NCI-H226 (cell line): ENCODE measurements at regions not wholly inside any gene's neighbourhood (a gene's known extent, or its start where the extent isn't known, plus 50 kb on each side); places are given as distances from the start of the nearest gene placed in this dataset.
"Not testable (repeated sequence)": the region's sequence is repeated elsewhere in the genome, so short reads cannot be mapped to it uniquely, and the experiment has no call there.

Experiments used
- DNase-seq: peaks from one replicate; pipeline ENCODE4 v3.0.0-alpha.2; 2015

- DNase-seq: no peak
Measured at GRCh38 chrX:143935601-143936000, 51.7 kb downstream of the UBE2NL start.

GRCh38 chrX:143940119-143940518 is 56.2 kb downstream of the UBE2NL start:
- no peak for DNase-seq

DNA sequence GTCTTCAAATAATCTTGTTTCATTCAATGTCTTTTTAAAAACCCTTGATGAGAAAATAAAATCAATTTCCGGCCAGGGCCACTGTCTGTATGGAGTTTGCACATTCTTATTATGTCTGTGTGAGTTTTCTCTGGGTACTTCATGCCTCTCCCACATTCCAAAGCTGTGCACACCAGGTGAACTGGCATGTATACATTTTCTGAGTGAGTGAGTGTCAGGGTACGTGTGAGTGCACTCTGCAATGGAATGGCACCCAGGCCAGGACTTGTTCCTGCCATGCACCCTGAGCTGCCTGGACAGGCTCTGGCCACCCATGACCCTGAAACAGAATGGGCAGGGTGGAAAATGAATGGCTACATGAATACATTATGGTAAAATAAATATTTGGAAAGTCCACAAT is 61.3 kb downstream of the UBE2NL start:
- no peak for DNase-seq

DNA sequence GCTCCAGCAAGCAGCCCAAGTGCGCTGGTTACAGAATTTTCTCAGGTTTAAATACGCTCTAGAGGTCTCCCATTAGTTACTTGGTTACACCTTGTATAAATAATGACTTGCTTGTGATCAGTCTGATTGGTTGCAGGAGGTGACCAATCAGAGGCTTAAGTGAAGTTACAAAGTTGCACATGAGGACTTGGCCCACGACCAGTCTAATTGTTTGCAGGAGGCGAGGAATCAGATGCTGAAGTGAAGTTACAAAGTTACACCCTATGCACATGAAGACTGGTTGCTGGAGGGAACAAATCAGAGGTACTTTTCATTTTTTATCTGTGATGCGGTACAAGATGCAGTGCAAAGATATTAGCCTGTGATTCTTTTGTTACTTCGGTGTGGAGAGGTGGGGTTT is 80.7 kb downstream of the UBE2NL start:
- no peak for DNase-seq

DNA sequence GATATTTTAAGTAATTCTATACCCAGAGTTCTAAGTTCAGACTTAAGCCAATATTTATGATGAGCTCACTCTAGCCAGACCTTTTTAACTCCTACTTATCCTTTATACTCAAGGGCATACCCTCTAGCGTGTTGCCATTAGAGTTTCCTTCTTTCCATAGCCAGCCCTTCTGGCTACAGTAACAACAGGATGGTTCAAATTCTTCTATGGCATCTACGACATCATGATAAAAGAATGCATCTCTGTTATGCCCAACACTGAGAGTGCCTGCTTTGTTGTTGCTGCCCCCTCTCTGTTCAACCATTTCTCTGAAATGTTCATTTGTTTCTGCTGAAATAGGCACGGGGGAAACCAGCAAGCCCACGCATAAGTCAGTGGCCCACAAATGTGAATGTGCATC is 104.5 kb downstream of the UBE2NL start:
- no peak for DNase-seq

DNA sequence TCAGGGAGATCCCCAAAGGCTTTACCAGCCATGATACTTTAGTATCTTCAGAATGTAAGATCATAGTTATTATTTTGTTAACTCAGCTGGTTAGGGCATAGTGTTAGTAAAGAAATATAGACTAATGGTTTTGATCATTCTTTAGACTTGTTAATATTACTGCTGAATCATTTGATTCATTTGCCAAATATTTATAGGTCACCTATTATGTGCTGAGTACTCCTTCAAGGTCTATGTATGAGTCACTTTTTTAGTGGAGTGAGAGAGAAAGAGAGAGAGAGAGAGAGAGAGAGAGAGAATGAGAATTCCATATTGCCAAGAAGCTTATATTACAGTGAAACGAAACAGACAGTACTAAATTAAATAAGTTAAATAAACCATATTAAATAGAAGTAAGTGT is 110.3 kb downstream of the UBE2NL start:
- no peak for DNase-seq

DNA sequence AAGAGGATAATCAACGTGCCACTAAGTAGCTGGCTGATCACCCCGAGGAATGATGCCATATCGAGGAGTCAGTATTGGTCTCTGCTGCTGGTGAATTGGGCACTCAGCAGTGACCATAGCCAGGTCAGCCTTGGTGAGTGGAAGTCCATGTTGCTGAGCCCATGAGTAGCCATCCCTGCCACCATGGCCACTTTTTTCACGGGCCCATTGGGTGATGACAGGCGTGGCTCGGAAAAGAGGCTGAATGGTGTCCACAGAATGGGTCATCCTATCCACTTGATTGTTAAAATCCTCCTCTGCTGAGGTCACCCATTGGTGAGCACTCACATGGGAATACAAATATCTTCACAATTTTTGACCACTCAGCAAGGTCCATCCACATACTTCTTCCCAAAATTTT is 114.4 kb downstream of the UBE2NL start:
- DNase-seq: no peak

- no peak for DNase-seq
Measured at GRCh38 chrX:144006811-144007210, 122.9 kb downstream of the UBE2NL start.

- DNase-seq: no peak
Measured at GRCh38 chrX:144040793-144041192, 156.9 kb downstream of the UBE2NL start.

- no peak for DNase-seq
Measured at GRCh38 chrX:144042271-144042670, 158.4 kb downstream of the UBE2NL start.

GRCh38 chrX:144075432-144075831 is 191.6 kb downstream of the UBE2NL start:
- no peak for DNase-seq

GRCh38 chrX:144082237-144082636 is 198.4 kb downstream of the UBE2NL start:
- peak; percentile 29 for DNase-seq

DNA sequence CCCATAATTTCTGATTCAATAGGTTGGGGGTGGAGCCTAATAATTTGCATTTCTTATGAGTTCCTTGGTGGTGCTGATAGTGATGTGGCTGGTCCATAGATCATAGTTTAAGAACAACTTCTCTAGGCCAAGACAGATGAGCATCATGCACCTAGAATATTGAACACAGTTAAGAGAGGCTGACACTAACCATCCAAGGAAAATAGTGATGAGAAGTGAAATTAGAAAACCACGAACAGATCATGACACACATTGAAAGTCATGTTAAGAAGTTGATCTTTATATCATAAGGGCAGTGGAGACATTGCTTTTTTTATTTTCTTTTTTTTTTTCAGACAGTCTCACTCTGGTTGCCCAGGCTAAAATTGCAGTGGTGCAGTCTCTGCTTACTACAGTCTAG is 205.8 kb downstream of the UBE2NL start:
- DNase-seq: not testable (repeated sequence)

- DNase-seq: not testable (repeated sequence)
Measured at GRCh38 chrX:144092116-144092515, 208.2 kb downstream of the UBE2NL start.

- not testable (repeated sequence) for DNase-seq
Measured at GRCh38 chrX:144119490-144119889, 235.6 kb downstream of the UBE2NL start.

DNA sequence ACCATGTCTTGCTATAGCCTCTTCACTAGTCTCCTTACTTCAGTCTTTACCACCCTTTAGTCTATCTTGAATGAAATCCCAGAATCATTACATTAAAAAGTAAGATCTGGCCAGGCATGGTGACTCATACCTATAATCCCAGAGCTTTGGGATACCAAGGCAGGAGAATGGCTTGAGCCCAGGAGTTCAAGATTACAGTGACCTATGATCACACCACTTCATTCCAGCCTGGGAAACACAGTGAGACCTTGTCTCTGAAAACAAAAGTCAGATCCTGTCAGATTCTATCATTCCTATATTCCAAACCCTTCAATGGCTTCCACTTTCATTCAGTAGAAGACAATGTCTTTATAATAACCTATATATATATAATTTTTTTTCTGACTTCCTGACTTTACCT is 237.7 kb downstream of the UBE2NL start:
- DNase-seq: not testable (repeated sequence)

- not testable (repeated sequence) for DNase-seq
Measured at GRCh38 chrX:144127570-144128169, 243.8 kb downstream of the UBE2NL start.

DNA sequence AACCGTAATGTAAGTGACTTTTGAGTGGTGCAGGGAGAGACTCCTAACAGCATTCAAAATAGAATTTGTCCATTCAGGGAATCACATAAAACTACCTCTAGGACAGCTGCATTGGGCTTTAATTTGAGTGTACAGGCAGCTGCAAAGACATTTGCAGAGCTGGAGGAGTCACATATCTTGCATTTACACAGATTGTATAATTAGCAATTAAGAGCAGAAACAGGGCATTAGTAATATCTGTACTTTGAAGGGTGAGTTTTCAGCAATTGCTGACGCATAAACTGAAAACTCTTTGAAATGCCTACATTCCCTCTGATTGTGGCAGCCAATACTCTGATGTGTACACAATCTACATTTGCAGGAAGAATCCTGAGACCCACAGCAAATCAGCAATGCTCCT is 245.6 kb downstream of the UBE2NL start:
- not testable (repeated sequence) for DNase-seq

DNA sequence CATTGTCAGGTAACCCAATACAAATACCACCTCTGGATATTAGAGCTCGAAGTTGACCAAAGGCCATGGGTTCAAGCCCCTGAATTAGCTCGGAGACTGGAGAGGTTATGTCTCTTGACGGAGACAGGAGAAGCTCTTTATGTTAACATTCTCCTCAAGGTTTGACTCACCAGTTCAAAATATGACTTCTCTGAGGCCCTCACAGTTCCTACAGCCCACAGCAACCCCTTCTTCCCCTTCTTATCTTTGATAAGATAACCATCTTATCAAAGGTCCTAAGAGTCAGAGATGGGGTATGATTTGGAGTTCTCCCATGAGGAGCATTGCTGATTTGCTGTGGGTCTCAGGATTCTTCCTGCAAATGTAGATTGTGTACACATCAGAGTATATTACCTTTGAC is 246.6 kb downstream of the UBE2NL start:
- DNase-seq: not testable (repeated sequence)

DNA sequence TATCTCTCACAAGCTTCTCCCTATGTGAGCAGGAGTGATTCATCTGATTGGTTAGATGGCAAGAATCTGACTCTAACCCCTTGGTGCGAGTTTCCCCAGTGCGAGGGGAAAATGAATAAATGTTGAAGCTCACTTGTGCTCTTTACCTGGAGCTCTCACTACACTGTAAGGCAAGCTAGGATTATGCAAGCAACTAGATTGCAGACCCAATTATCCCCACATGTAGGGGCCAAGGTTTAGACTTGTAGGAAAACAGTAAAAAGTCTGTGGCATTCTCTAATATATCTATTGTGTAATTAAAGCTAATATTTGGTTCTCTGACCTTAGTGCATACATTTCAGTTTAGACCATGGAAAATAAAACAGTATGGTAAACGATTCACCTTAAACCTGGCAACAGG is 247.2 kb downstream of the UBE2NL start:
- DNase-seq: not testable (repeated sequence)

- not testable (repeated sequence) for DNase-seq
Measured at GRCh38 chrX:144134448-144135119, 250.7 kb downstream of the UBE2NL start.

- DNase-seq: not testable (repeated sequence)
Measured at GRCh38 chrX:144154474-144154873, 270.6 kb downstream of the UBE2NL start.

DNA sequence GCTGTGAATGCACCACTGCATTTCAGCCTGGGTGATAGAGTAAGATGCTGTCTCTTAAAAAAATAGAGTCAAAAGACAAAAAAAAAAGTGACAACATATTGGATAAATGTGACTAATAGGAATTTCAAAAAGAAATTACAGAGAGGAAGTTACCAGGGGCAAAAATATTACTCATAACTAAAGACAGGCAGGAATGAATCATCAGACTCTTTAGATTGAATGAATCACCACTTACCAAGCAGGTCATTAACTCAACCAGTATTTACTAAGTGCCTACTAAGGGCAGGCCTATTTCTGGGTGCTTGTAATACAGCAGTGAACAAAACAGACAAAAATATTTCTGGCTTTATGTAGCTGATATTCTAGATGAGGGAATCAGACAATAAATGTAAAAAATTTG is 301.3 kb downstream of the UBE2NL start:
- DNase-seq: not testable (repeated sequence)

GRCh38 chrX:144188489-144188888 is 304.6 kb downstream of the UBE2NL start:
- DNase-seq: not testable (repeated sequence)

- DNase-seq: not testable (repeated sequence)
Measured at GRCh38 chrX:144197057-144197456, 313.2 kb downstream of the UBE2NL start.
